Mucosa of descending colon (tissue), 3 donors: ENCODE measurements at regions not wholly inside any gene's neighbourhood (a gene's known extent, or its start where the extent isn't known, plus 50 kb on each side); places are given as distances from the start of the nearest gene placed in this dataset.

Source experiments
- ATAC-seq: fragments of 200-7000 bp; cut with Tn5 transposase; one replicate; pipeline ENCODE4 v1.9.1; 2020; ENCODE audit warnings: mild to moderate bottlenecking, moderate library complexity
- DNase-seq, 3 donors: peaks; one replicate each; pipeline ENCODE4 v3.0.0-alpha.2; 2020
- H3K36me3 ChIP-seq: fragments of 200-600 bp; one replicate; pipeline ENCODE4 v1.8.0; 2021; ENCODE audit warnings: low read depth, mild to moderate bottlenecking
- H3K4me1 ChIP-seq: fragments of 200-600 bp; one replicate; pipeline ENCODE4 v1.8.0; 2021; ENCODE audit warnings: low read depth, mild to moderate bottlenecking
- H3K4me3 ChIP-seq: fragments of 200-600 bp; one replicate; pipeline ENCODE4 v1.8.0; 2021; ENCODE audit warnings: mild to moderate bottlenecking
- H3K9me3 ChIP-seq: fragments of 200-600 bp; one replicate; pipeline ENCODE4 v1.8.0; 2021; ENCODE audit warnings: mild to moderate bottlenecking
- intact Hi-C, 2 donors: fragments of 100-400 bp; cut with DNase I in 1 of 2; cut with micrococcal nuclease in 1 of 2; formaldehyde crosslinking; loops; one replicate each; pipeline versions ENCODE4 v1.11.0 to v1.11.1; 2022; cut with DNase I, micrococcal nuclease
- TF ChIP-seq, protein P1 (sequence below): fragments of 200-600 bp; IDR thresholded peaks from one replicate; pipeline ENCODE4 v1.8.0; 2022; ENCODE audit warnings: antibody characterized with exemption, mild to moderate bottlenecking
- donor health status: DM: no; HTN: no; CAD: no; lungs with moderate emphysema.
- donor health status: DM: no; HTN: no; CAD: no.
- donor health status: DM: no; HTN: yes; CAD: no.

DNA sequence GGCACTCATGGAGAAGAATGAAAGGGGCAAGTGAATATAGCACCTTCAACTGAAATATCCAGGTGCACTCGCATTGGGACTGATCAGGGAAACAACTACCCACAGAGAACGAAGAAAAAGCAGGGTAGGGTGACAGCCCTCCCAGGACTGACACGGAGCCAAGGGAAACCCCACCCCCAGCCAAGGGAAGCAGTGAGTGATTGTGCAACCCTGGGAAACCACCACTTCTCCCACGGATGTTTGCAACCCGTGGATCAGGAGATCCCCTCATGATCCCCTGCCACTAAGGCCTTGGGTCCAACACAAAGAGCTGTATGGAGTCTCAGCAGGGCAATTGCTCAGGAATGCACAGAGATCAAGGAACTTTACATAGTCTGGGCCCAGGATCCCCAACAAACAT is 158.5 kb upstream of the HCCS start:
- Histone ChIP-seq H3K36me3 (no peaks in the 10 kb centered on the region), H3K4me1 (no peaks in the 10 kb centered on the region), H3K9me3 (no peaks in the 10 kb centered on the region), H3K4me3 (no peak overlapping the region)
- ATAC-seq (no peak), DNase-seq (no peak)
- intact Hi-C loops, result no loop called here
- TF ChIP-seq, protein P1, sequence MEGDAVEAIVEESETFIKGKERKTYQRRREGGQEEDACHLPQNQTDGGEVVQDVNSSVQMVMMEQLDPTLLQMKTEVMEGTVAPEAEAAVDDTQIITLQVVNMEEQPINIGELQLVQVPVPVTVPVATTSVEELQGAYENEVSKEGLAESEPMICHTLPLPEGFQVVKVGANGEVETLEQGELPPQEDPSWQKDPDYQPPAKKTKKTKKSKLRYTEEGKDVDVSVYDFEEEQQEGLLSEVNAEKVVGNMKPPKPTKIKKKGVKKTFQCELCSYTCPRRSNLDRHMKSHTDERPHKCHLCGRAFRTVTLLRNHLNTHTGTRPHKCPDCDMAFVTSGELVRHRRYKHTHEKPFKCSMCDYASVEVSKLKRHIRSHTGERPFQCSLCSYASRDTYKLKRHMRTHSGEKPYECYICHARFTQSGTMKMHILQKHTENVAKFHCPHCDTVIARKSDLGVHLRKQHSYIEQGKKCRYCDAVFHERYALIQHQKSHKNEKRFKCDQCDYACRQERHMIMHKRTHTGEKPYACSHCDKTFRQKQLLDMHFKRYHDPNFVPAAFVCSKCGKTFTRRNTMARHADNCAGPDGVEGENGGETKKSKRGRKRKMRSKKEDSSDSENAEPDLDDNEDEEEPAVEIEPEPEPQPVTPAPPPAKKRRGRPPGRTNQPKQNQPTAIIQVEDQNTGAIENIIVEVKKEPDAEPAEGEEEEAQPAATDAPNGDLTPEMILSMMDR, result no peak

- DNase-seq (no peak), ATAC-seq (no peak)
- H3K4me1 ChIP-seq, result no peaks in the 10 kb centered on the region
- TF ChIP-seq, protein P1, result no peak
- intact Hi-C loops, result no loop called here
- no peak overlapping the region for H3K4me3 ChIP-seq
- no peaks in the 10 kb centered on the region for H3K36me3 ChIP-seq
- no peaks in the 10 kb centered on the region for H3K9me3 ChIP-seq
Observed at GRCh38 chrX:10965174-10965798, 145.8 kb upstream of the HCCS start.

DNA sequence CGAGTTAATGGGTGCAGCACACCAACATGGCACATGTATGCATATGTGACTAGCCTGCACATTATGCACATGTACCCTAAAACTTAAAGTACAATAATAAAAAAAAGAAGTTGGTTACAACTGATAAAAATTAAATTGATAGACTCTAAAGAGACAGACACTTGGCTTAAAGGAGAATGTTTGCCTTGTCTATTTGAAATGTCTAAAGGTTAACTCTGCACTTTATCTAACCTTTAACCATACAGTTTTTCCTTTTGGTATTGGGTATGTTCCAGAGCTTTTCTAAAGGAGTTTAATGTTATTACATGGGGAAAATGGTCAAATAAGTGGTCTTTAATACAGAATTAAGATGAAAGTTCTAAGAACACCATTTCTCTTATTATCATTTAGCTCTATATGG is 145.1 kb upstream of the HCCS start:
- H3K4me1 ChIP-seq, result no peaks in the 10 kb centered on the region
- no peaks in the 10 kb centered on the region for H3K36me3 ChIP-seq
- ATAC-seq (no peak), DNase-seq (no peak)
- intact Hi-C loops, result no loop called here
- no peaks in the 10 kb centered on the region for H3K9me3 ChIP-seq
- TF ChIP-seq, protein P1, result no peak
- H3K4me3 ChIP-seq, result no peak overlapping the region

DNA sequence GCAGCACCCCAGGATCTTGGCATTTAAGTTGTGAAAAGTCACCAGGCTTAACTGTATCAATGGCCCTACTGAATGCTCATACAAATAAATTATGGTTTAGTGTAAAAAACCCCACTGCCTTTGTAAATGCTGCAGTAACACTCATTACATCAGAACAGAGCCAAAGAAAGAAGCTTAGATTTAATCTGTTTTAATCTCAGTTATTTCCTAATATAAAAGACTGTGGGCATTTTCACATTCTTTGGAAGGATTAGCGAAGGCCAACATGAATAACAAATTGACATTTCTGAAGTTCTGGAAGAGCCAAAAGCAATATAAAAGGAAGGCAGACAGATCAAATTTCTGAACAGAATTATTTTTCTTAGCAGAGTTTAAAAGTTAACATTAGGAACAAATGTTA is 140.0 kb upstream of the HCCS start:
- Histone ChIP-seq H3K36me3 (no peaks in the 10 kb centered on the region), H3K4me3 (no peak overlapping the region), H3K4me1 (no peaks in the 10 kb centered on the region), H3K9me3 (no peaks in the 10 kb centered on the region)
- intact Hi-C loops, result no loop called here
- TF ChIP-seq, protein P1, result no peak
- no peak for ATAC-seq
- no peak for DNase-seq

DNA sequence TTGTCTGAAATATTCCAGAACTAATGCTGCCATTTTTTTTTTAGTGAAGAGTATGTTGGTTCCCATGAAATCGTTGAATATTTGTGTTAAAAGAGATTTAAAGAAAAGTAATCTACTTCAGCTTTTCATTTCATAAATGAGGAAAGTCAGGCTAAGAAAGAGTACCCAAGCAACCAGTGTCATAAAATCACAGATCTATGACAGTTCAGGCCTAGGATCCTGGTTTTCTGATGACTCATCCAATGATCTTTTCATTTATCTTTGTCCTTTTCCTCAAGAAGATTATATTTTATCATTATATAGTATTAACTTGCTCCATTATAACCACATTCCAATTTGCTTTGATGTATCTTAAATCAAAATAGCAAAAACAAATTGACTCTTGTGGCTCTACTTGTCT is 139.4 kb upstream of the HCCS start:
- DNase-seq (no peak), ATAC-seq (no peak)
- no peaks in the 10 kb centered on the region for H3K4me1 ChIP-seq
- H3K4me3 ChIP-seq, result no peak overlapping the region
- no peaks in the 10 kb centered on the region for H3K9me3 ChIP-seq
- intact Hi-C loops, result no loop called here
- TF ChIP-seq, protein P1, result no peak
- H3K36me3 ChIP-seq, result no peaks in the 10 kb centered on the region

DNA sequence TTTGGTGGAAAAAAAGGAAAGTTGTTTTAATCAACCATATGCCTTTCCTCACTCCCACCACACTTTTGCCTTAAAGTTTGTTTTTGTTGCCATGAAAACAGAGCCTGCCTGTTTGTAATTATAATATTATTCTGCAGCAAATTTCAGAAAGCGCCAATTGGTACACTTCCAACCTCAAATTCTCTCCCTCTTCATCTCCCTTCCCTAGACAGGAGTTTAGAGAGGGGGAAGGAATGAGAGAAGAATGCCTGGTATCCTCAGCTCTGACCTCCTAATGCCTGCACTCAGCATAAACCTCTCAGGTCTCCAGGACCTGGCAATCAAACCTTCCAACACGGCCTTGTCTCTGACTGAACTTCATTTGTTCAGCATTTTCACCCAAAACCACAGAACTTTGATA is 138.4 kb upstream of the HCCS start:
- Histone ChIP-seq H3K36me3 (no peaks in the 10 kb centered on the region), H3K9me3 (no peaks in the 10 kb centered on the region), H3K4me1 (no peaks in the 10 kb centered on the region), H3K4me3 (no peak overlapping the region)
- no peak for ATAC-seq
- TF ChIP-seq, protein P1, result no peak
- intact Hi-C loops, result no loop called here
- DNase-seq, result no peak
